Iris pigment epithelial cell (primary cell): ENCODE measurements at regions not wholly inside any gene's neighbourhood (a gene's known extent, or its start where the extent isn't known, plus 50 kb on each side); places are given as distances from the start of the nearest gene placed in this dataset.

Experiments
- DNase-seq: peaks from one replicate; pipeline ENCODE4 v3.0.0-alpha.2; 2011; ENCODE audit warnings: low read depth

DNA sequence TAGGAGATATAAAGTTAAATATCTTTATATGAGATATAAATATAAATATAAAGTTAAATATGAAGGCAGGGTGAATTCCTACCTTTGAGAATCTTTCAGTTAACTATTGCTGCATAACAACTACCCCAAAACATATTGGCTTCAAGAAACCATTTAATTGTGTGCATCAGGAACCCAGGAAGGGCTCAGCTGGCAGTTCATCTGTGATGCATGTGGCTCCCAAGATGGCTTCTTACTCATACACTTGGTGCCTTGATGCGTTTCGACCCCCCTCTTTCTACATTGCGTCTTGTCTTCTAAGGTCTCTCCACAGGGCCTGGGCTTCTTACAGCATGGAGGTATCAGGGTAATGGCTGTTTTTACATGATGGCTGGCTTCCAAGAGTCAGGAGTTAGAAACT, 253.9 kb upstream of the CRY1 start:
- no peak for DNase-seq

DNA sequence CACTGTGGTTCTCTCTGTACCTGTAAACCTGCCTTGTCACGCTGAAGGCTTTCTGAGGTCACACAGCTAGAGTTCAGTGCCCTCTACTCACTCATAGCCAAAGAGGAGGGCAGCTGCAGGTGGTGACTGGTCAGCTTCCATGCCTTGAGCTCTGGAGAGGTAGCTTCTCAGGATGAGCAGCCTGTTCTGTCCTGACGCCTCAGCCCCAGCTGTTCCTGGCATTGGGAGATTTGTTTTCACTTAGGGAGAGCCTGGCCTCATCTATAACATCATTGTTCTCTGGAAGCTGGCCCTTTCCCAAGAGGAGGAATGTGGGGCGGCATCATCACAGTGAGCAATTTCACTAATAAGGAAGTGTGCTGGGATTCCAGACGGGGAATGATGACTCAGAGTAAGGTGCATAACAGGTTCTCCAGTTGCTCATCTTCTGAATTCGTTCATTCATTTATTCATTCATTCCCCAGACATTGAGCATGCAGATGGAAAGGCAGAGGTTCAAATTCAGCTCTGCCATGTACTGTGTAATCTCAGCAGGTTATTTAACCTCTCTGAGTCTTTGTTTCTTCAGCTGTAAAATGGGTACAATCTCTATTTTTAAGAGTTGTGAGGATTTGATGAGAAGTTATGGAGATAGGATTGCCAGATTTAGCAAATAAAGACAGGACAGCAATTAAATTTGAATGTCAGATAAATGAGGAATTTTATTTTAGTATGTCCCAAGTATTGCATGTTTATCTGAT, 255.8 kb upstream of the CRY1 start:
- DNase-seq: peak; percentile 75

DNA sequence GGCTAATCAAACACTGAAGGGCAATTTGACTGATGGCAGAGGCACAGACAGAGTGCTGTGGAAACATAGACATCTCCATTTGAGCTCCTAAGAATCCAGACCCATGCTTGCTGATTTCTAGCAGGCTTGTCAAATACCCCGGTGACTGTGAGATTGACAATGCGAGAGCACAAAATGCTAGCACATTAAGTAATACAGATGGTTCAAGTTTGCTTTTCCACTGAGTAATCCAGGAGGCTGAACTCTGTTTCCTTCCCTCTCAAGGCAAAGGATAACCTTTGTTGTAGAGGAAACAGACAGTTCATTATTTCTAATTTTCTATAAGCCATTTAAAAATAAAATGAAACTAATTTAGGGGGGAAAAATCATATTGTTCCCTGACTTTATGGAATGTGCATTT, 256.5 kb upstream of the CRY1 start:
- no peak for DNase-seq

DNA sequence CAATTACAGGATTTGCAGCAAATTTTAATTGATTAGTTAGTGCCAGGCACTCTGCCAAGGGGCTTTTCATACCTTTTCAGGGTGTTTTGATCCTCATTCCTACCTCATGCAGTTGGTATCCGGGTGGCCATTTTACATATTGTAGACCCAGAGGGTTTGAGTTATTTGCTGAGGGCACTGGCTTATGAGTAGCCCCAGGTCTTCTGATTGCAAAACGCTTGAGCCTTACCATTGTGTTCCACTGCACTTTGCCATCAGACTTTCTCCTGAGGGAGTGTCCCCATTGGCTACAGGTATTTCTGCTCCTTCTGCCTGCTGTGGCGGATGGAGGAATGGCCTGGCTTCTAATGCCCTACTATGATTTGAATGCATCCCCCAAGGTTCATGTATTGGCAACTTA, 257.8 kb upstream of the CRY1 start:
- no peak for DNase-seq

DNA sequence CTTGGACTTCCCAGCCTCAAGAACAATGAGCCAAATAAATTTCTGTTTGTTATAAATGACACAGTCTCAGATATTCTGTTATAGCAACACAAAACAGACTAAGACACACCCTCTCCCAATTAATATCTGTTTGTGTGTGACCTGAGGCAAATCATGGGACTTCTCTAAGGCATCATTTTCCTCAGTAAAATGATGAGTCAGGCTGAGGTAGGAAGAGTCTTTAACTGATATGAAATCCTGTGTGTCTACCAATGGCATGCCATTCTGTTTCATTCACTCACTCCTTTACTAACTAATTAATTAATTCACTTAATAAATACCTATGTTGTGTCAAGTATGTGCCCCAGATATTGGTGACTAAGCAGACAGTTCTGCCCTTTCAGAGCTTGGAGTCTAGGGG, 258.4 kb upstream of the CRY1 start:
- peak; percentile 47 for DNase-seq

DNA sequence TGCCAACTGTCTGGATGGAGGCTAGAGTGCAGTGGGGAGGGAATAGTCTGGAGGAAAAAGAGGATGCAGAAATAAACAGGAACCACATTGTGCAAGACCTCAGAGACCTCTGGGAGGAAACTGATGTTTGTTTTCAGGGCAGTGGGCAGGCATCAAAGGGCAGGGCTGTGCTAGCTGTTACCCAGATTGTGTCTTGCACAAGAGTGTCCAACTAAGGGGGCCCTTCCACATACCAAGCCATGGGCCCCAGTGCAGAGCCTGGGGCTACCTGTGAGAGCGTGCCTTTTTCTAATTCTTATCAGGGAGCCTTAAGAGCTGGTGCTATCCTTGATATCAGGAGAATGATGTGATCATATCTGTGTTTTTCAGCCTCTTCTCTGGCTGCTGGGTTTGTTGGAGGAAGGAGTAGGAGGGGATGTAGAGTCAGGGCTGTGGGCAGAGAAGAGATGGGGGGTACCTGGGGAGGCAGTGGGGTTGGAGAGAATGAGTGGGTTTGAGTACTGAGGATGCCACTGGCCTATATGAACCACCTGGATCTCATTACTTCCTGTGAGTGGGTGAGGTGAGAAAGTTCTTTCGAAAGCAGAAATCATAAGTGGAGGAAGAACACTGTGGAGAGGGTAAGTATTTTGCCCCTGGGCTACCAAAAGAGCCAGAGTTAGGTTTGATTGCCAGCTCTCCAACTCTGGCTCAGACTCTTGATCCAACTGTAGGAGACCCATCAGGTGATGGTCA, 259.2 kb upstream of the CRY1 start:
- DNase-seq: no peak

DNA sequence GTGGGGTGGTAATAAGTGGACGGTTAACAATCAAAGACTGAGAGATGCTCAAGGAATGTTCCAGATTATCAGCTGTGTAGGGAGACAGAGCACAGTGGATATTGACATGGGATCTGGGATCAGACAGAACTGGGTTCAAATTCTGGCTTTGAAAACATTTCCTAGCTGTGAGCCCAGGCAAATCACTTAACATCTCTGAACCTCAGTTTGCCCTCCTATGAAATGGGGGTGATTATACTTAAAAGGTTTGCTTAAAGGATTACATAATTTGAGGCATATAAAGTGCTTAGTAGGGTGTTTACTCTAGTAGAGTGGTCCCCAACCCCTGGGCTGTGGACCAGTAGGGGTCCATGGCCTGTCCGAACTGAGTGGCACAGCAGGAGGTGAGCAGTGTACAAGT, 260.0 kb upstream of the CRY1 start:
- no peak for DNase-seq

DNA sequence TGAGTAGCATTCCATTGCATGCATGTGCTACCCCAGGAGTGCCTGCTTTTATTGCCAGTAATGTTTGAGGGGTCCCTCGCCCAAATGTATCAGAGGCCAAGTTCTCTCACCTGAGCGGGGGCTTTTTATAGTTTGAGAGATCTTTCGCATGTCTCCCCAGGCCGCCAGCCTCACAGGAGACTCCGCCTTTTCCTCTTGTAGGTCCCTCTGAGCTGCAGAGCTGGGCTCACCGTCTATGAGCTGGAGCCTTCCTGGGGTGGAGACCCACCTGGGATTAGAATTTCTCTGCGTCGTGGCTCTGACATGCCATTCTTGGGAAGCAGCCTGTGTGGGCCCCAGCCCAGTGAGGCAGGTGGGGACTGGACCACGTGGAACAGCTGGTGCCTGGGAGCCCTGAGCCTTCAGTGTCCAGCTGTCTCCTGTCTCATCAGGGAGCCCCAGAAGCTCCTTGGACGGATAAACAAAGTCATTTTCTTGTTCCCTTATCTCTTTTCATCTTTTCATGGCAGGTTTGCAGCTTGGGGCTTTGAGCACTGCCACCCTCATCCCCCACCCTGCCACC, 261.7 kb upstream of the CRY1 start:
- no peak for DNase-seq

DNA sequence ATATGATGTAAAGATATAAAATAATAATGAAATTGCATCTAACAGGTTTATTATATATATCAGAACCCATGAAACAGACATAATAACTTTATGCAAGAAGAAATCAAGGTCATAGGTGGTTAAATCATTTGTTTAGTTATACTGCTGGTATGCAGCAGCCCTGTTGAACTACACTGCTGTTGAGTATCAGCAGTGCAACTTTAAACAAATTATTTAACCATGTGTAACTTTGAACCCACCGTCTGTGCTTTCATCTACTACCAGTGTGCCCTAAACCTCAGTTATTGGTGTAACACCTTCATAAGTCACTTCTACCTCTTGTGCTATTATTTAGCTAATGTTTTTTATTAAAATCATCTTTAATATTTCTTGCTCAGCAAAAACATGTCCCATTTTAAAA, 262.3 kb upstream of the CRY1 start:
- DNase-seq: peak; percentile 41

DNA sequence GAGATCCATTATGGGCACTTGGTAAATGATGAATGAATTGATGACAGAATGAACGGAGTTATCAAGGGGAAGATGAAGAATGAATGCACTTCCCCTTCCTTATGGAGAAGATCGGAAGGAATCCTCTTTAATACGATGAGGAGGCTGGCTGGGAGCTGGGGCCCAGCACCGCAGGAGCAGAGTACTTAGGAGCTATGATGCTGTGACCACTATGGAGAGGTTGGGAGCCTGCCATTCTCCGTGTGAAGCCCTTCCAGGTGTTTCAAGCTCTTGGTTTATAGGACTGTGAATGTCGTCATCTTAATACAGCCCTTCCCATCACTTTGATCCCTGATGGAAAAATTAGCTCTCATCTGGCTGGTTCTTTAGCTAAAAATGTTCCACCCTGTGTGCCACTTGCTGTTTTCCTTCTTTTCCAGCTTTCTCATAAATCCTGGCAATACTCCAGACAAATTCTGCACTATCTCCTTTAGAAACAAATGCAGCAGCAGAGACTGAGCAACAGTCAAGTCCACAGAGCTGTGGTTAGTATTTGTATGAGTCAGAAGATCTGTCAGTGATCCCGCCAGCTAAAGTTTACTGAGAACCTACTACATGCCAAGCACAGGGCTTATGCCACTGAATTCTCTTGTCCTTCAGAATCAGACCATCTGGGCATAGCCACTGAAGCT, 263.1 kb upstream of the CRY1 start:
- DNase-seq: peak; percentile 93

DNA sequence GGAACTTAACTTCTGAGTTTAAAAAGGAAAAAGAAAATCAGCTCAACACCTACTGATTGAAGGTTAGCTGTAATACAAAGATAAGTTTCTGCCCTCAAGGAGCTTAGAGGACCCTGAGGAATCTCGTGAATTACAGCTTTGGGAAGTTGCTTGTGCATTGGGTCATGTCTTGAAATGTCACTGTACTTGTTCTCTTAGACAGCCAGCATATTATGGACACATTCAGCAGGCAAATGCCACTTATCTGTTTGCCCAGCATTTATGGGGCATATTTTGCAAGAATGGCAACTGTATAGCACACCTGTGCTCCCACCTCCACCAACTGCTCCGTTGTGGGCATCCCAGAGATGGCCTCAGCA, 263.6 kb upstream of the CRY1 start:
- no peak for DNase-seq

DNA sequence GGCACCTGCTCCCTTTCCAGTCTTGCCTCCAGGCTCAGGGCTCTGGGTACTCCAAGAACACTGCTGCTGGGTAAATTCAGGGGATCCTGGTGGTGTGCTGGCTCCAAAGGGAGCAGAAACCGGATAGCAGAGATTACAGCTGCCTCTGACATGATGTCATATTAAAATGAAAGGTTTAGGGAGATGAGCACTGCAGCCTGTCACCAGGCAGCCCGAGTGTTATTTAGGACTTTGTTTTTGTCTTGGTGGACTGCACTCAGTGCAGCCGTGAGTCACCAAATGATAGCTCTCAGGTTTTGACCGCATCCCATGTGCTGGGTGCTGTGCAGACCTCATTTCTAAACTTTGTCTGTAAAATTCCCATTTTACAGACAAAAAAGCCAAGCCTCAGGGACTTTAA, 266.0 kb upstream of the CRY1 start:
- peak; percentile 72 for DNase-seq

DNA sequence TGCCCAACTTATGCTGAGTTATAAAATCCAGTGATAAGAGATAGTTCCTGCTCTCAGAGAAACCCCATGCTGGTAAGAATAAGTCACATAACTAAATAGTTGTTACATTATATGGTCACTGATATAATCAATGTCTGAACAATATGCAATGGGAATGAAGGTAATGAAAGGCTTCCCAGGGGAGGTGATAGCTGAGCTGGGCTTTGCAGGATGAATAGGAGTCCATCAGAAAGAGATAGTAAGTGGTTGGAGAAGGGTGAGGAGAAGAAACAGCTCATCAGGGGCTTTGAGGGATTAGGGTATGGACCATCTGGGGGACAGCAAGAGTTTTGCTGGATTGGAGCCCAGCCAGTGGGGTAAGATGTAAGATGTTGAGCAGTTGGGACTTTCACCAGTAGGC, 266.7 kb upstream of the CRY1 start:
- no peak for DNase-seq

DNA sequence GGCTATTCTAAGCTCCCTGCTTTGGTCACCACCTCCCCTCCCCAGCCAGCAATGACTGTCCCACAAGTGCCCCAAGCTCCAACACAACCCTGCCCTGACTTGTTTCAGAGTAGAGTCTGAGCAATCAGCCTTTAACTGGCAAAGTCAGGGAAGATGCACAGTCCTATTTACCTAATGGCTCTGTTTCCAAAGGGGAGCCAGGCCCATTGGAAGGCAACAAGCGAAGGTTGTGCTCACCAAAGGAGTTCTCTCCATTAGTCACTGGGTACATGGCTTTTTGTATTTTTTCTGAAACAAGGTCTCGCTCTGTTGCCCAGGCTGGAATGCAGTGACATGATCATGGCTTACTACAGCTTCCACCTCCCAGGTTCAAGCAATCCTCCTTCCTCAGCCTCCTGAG, 267.1 kb upstream of the CRY1 start:
- DNase-seq: no peak

DNA sequence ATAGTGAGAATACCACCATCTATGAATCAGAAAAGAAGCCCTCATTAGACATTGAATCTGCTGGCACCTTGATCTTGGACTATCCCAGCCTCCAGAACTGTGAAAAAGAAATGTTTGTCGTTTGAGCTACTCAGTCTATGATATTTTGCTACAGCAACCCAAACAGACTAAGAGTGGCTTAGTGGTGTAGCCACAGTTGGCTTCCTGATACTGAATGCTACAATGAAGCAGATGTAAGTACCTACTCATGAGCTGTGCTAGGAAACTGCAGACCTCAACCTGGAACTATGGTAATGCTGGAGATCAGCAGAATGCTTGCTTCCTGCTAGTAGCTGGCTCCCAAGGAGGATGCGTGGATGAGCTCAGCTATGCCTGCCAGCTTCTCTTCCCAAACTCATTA, 268.6 kb upstream of the CRY1 start:
- DNase-seq: no peak

DNA sequence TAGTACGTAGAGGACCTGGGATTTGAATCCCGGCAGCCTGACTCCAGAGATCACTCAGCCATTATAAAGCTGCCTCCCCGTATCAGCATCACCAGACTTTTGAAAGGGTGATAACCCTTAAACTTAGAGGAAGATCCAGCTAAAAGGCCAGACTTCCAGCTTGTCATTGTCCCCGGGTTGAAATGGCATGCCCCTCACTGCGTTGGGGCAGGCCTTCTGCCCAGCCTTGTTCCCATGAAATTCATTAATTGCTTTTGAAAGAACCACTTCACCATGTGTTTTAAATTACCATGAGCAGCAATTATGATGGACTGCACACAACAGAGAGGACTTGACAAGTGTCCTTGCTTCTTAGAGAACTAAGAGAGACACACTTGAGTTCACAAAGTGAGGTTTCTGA, 269.6 kb upstream of the CRY1 start:
- no peak for DNase-seq

DNA sequence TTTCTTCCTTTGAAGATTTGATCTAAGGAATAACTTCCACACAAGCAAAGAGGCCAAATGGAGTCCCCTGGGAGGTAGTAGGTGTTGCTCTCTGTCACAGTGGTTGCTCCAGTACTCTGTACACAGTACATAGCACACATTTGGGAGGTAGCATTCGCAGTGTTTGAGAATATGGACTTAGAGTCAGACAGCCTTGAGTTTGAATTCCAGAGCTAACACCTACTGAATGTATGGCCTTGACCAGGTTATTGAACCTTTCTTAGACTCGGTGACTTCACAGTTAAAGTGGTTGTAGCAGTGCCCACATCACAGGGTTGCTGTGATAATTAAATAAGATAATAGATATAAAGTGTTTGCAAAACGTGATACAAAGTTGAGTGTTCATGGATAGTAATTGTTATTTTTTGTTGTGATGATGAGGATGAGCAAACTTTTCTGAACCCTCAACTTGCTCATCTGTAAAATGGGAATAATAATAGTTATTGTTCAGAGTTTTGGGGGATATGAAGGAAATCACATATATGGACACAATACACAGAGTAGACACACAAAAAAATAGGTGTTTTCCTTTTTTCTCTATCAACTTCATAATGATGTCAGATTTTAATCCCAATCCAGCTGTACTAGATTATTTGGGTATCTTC, 271.6 kb upstream of the CRY1 start:
- no peak for DNase-seq

DNA sequence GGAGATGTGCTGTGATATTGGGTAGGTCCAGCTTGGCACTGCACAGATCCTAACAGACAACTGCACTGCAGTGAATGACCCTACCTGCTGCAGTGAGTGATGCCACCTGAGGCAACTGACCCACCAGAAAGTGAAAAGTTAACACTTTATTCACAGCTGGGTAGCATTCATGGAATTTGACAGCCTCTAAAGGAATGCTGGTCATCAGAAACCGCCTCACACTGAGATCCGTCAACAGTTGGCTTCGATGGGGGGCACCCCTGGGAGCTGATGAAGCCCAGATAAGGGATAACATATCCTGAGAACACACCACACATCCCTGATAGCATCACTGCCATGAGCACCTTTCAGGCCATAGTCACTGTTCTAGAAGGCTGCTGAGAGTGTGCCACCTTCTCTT, 272.4 kb upstream of the CRY1 start:
- no peak for DNase-seq

DNA sequence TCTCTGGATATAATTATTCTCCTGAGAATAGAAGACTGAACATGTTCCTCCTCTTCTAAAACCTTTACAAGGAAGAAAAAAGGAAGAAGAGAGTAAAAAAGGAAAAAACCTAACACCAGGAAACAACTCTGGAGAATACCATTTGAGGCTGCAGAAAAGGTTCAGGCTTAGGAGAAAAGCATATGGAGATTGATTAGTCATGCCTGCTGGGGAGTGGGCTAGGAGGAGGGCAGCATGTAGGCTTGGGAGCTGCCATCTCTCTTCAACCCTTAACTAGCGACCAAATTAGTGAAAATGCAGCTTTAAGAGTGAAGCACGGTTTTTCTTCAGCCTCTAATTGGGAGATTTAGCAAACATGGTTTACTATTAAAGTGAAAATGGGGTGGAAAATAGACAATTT, 273.0 kb upstream of the CRY1 start:
- no peak for DNase-seq

DNA sequence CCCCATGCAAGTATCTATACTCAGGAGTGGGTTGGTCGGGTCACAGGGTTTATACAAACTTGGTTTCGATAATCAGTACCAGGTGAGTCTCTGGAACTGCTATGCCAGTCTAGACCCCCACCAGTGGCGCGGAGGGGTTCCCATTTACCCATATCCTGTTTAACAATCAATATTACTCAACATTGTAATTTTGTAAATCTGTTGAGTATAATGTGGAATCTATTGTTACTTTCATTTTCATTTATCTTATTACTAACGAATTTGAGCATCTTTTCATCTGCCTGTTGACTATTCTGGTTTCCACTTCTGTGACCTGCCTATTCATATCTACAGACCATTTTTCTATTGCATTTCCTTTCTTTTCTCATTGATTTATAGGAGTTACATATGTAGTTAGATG, 275.2 kb upstream of the CRY1 start:
- no peak for DNase-seq

DNA sequence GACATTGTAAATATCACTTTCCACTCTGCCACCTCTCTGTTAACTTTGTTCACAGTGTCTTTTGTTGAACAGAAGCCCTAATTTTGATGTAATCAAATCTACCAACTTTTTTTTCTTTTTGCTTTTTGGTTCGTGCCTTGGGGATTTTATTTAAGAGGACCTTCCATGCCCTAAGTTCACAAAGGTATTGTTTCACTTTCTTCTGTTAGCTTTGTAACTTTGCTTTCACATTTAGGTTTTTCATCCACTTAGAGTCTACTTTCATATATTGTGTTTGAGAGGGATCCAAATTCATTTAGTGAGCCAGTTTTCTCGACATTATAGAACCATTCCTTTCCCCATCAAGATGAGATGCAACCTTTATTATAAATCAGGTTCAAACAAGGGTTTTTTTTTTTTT, 275.7 kb upstream of the CRY1 start:
- no peak for DNase-seq

DNA sequence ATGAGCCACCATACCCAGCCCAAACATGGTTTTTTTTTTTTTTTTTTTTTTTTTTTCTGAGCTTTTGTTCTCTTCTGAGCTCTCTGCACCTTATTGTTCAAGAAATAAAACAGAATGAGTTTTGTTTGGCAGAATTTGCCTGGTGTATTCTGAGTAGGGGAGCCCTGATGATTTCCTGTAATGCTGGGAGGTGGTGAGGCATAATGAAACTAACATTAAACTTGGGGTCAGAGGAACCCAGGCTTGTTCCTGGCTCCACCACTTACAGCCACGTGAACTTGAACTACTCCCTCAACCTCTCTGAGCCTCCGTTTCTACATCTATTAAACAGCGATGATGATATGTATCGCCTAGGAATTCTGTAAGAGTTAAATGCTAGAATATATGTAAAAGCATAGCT, 276.3 kb upstream of the CRY1 start:
- no peak for DNase-seq

DNA sequence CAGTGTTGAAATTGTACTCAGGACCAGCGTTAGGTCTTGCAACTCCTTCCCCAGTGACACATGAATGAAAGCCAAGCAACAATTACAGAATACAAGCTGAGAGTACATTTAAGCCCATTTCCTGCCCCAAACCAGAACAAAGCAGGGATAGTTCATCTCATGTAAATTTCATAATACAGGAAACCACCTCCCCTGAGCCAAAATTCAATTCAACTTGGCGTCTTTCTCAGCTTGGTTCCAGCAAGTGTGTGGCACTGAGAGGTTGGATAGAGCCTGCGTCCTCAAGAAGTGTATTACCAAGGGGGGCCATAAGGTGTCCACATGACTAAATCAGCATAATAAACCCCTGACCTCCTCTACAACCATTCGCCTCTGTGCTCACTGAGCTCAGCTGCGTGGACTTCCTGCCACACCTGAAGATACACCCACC, 278.9 kb upstream of the CRY1 start:
- DNase-seq: peak; percentile 90
